Tibial nerve (tissue), 4 donors: ENCODE measurements at regions not wholly inside any gene's neighbourhood (a gene's known extent, or its start where the extent isn't known, plus 50 kb on each side); places are given as distances from the start of the nearest gene placed in this dataset.
A peak's percentile ranks its signal among the peaks of the same experiment; 100 is the strongest.

Experiments
- DNase-seq, 2 donors: peaks; one replicate each; pipeline ENCODE4 v3.0.0-alpha.2; 2019; ENCODE audit warnings: low spot score in 2 of 2
- H3K27ac ChIP-seq, 4 donors: fragments of 200-600 bp; sonication (generic) in 3 of 4; one replicate each; pipeline ENCODE4 v1.5.1; 2017 to 2019; ENCODE audit warnings: mild to moderate bottlenecking in 1 of 4
- H3K27me3 ChIP-seq, 2 donors: fragments of 200-600 bp; sonication (generic) in 1 of 2; one replicate each; pipeline versions ENCODE4 v1.5.1 to v1.6.0; 2017 to 2019
- H3K36me3 ChIP-seq, 3 donors: fragments of 200-600 bp; sonication (generic); one replicate each; pipeline ENCODE4 v1.5.1; 2018 to 2019
- H3K4me1 ChIP-seq, 4 donors: fragments of 200-600 bp; sonication (generic) in 3 of 4; one replicate each; pipeline ENCODE4 v1.5.1; 2017 to 2019
- H3K4me3 ChIP-seq, 4 donors: fragments of 200-600 bp; sonication (generic) in 3 of 4; one replicate each; pipeline ENCODE4 v1.5.1; 2017 to 2019; ENCODE audit warnings: mild to moderate bottlenecking in 1 of 4, moderate library complexity in 1 of 4
- H3K9me3 ChIP-seq, 4 donors: fragments of 200-600 bp; sonication (generic) in 3 of 4; one replicate each; pipeline ENCODE4 v1.5.1; 2017 to 2019
- EP300 ChIP-seq, 2 donors: sonication (generic); formaldehyde crosslinking; IDR thresholded peaks; one replicate each; pipeline ENCODE4 v1.6.1; 2017; ENCODE audit warnings: antibody characterized with exemption in 2 of 2, mild to moderate bottlenecking in 1 of 2
- POLR2A ChIP-seq, 2 donors: fragments of 450-650 bp; IDR thresholded peaks; one replicate each; pipeline ENCODE4 v1.6.1; 2017; ENCODE audit warnings: antibody characterized with exemption in 2 of 2, mild to moderate bottlenecking in 2 of 2, moderate library complexity in 2 of 2
- WGBS, 2 donors: methylation state at CpG; one replicate each; pipeline ENCODE4 v1.1.5; 2018; 5-methylcytosine and 5-hydroxymethylcytosine counted together
- TF ChIP-seq, protein P1 (sequence below), 5 experiments: fragments of 200-600 bp in 3 of 5; fragments of 450-650 bp in 2 of 5; sonication (generic) in 3 of 5; IDR thresholded peaks; one replicate each; pipeline ENCODE4 v1.5.1; 2016 to 2019; ENCODE audit warnings: antibody characterized with exemption in 5 of 5, mild to moderate bottlenecking in 3 of 5, moderate library complexity in 2 of 5

DNA sequence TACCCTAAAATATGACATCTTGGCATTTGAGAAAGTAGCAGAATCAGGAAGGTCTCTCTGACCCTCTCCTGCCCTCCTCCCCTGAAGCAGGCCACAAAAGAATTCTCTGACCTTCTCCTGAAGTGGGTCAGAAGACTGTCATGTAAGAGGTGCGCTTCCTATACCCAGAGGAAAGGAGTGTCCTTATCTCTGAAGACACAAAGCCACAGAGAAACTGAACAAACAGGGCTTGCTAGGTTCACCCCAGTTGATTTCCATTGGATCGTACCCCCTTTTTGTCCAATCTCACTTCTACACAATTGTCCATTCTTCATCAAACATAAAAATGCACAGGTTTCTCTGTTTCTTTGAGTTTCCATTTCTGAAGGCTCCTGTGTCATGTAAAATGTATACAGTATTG lies 272.0 kb upstream of the SOX4 start:
- H3K4me3 ChIP-seq: no peak overlapping the region

DNA sequence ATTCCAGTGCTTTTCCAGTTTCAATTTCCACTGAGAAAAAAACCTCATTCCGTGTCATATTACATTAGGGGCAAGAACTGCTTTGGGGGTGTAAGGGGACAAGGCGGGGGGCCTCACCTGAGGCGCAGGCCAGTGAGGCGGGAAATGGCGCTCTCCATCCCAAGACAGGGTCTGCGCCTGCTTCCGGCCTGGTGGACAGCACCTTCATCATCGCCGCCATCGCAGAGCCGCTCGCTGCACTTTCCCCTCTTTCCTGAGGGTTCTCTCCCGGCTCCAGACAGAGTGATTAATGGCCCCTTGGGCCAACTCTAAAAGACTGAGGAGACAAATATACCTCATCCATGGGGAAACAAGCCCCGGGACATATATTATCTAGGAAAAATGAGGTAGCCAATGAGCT lies 270.0 kb upstream of the SOX4 start:
- Histone ChIP-seq H3K36me3 (no peaks in the 10 kb centered on the region), H3K27ac (no peak overlapping the region), H3K27me3 (no peaks in the 10 kb centered on the region), H3K4me3 (no peak overlapping the region), H3K9me3 (peaks cover 0 to 7% (median 0%) of the 10 kb centered on the region in 4 donors), H3K4me1 (no peaks in the 10 kb centered on the region)
- WGBS, 2 donors: 86 to 92% methylated on average over 14 of the region's 14 CpGs
- no peak for TF ChIP-seq POLR2A (IDR thresholded peaks at IDR 0.05)
- TF ChIP-seq, protein P1, sequence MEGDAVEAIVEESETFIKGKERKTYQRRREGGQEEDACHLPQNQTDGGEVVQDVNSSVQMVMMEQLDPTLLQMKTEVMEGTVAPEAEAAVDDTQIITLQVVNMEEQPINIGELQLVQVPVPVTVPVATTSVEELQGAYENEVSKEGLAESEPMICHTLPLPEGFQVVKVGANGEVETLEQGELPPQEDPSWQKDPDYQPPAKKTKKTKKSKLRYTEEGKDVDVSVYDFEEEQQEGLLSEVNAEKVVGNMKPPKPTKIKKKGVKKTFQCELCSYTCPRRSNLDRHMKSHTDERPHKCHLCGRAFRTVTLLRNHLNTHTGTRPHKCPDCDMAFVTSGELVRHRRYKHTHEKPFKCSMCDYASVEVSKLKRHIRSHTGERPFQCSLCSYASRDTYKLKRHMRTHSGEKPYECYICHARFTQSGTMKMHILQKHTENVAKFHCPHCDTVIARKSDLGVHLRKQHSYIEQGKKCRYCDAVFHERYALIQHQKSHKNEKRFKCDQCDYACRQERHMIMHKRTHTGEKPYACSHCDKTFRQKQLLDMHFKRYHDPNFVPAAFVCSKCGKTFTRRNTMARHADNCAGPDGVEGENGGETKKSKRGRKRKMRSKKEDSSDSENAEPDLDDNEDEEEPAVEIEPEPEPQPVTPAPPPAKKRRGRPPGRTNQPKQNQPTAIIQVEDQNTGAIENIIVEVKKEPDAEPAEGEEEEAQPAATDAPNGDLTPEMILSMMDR (IDR thresholded peaks at IDR 0.05): no peak
- no peak for TF ChIP-seq EP300 (IDR thresholded peaks at IDR 0.05)
- DNase-seq: no peak

More for the DNA sequence above, 272.0 kb upstream of the SOX4 start:
- Histone ChIP-seq H3K4me1 (no peaks in the 10 kb centered on the region), H3K27me3 (no peaks in the 10 kb centered on the region), H3K9me3 (peaks cover 0 to 7% (median 0%) of the 10 kb centered on the region in 4 donors), H3K36me3 (no peaks in the 10 kb centered on the region), H3K27ac (no peak overlapping the region)
- WGBS, 2 donors: 94 to 97% methylated on average over 2 of the region's 2 CpGs
- TF ChIP-seq, protein P1 (IDR thresholded peaks at IDR 0.05): no peak
- TF ChIP-seq POLR2A (IDR thresholded peaks at IDR 0.05): no peak
- no peak for TF ChIP-seq EP300 (IDR thresholded peaks at IDR 0.05)
- DNase-seq: no peak

DNA sequence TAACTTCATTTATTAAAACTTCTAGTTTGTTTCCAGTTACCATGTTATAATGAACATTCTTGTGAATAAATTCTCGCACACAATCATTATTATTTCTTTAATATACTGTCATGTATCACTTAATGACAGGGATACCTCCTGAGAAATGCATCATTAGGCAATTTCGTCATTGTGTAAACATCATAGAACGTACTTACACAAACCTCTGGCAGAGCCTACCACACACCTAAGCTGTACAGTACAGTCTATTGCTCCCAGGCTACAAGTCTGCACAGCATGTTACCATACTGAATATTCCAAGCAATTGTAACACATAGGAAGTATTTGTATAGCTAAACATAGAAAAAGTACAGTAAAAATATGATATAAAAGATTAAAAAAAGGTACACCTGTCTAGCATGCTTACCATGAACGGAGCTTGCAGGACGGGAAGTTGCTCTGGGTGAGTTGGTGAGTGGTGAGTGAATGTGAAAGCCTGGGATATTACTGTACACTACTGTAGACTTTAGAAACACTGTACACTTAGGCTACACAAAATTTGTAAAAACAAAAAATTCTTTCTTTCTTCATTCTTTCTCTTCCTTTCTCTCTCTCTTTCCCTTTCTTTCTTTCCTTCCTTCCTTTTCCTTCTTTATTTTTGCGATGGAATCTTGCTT lies 268.2 kb upstream of the SOX4 start:
- no peaks in the 10 kb centered on the region for H3K27me3 ChIP-seq
- H3K9me3 ChIP-seq: peaks cover 0 to 2% (median 0%) of the 10 kb centered on the region in 4 donors
- no peak overlapping the region for H3K4me3 ChIP-seq
- 82% methylated on average over 6 of the region's 6 CpGs for WGBS, 2 donors
- H3K36me3 ChIP-seq: no peaks in the 10 kb centered on the region
- no peaks in the 10 kb centered on the region for H3K4me1 ChIP-seq
- TF ChIP-seq POLR2A (IDR thresholded peaks at IDR 0.05) (no peak), EP300 (IDR thresholded peaks at IDR 0.05) (no peak)
- TF ChIP-seq, protein P1 (IDR thresholded peaks at IDR 0.05): no peak
- no peak for DNase-seq
- H3K27ac ChIP-seq: no peak overlapping the region

DNA sequence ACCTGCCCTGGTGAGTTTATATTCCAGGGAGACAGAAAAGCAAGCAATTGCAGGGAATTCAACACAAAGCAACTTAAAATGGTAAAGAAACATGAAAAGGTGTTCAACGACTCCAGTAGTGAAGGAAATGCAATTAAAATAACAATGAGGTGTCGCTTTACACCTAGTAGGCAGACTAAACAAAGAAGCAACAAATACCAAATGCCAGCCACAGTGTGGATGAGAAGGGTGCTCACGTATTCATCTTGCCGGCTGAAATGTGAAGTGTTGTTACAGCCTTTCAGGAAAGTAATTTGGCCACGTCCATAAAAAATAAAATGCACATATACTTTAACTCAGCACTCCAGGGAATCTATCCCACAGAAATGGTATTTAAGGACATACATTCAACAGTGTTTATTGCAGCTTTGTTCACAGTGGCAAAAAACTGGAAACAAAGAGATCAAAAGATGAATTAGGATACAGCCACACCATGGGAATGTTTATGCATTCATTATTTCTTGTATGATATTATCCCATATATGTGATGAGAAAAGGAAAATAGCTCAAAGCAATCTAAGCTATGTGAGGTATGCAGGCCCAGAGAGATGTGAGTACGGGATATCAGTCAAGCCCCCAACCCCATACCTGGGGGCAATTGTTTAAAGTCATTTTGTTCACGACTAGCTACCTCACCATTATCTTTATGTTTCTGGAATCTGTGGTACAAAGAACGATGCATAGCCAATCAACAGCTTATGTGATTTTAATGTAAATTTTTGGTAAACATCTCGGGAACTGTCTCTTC lies 266.0 kb upstream of the SOX4 start:
- Histone ChIP-seq H3K9me3 (no peaks in the 10 kb centered on the region), H3K4me3 (no peak overlapping the region), H3K27ac (no peak overlapping the region), H3K36me3 (no peaks in the 10 kb centered on the region), H3K27me3 (no peaks in the 10 kb centered on the region), H3K4me1 (peaks cover 0 to 7% (median 0%) of the 10 kb centered on the region in 4 donors)
- DNase-seq: no peak
- WGBS, 2 donors: 55 to 65% methylated on average over 9 of the region's 9 CpGs
- TF ChIP-seq EP300 (IDR thresholded peaks at IDR 0.05) (no peak), POLR2A (IDR thresholded peaks at IDR 0.05) (no peak)
- TF ChIP-seq, protein P1 (IDR thresholded peaks at IDR 0.05): no peak

DNA sequence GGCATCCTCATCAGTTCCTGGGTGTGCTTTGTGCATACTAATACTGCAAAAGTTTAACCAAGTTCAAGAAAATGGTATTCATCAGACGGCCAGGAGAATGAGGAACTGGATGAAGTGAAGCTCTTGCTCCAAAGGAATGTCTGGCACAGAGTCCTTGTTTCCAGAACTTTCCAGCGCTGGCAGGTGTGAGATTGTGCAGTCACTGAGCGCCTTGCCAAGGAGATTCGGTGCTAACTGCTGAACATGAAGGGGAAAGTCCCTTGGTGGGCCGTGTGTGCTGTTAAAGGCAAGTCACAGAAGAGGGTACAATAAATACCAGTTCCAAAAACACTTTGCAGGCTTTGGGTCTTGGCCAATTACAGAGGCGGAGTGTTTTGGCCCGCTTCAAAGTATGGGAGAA lies 262.3 kb upstream of the SOX4 start:
- no peak overlapping the region for H3K4me3 ChIP-seq
- H3K36me3 ChIP-seq: no peaks in the 10 kb centered on the region
- TF ChIP-seq, protein P1 (IDR thresholded peaks at IDR 0.05): no peak
- no peak for TF ChIP-seq POLR2A (IDR thresholded peaks at IDR 0.05)
- no peak for TF ChIP-seq EP300 (IDR thresholded peaks at IDR 0.05)
- peak in 1 of 2 donors; percentile 24 for DNase-seq
- WGBS, 2 donors: 38 to 49% methylated on average over 7 of the region's 7 CpGs
- H3K27ac ChIP-seq: no peak overlapping the region
- H3K4me1 ChIP-seq: peaks cover 0 to 7% (median 0%) of the 10 kb centered on the region in 4 donors
- no peaks in the 10 kb centered on the region for H3K9me3 ChIP-seq
- H3K27me3 ChIP-seq: no peaks in the 10 kb centered on the region
